SK-N-SH (cell line): ENCODE measurements at regions not wholly inside any gene's neighbourhood (a gene's known extent, or its start where the extent isn't known, plus 50 kb on each side); places are given as distances from the start of the nearest gene placed in this dataset.

Source experiments
- CTCF ChIA-PET: fragments of 300-600, 350-600 bp; formaldehyde crosslinking; extraction: SDS; loops from one replicate; lab custom pipeline; 2021; lab: Yijun Ruan, JAX
- POLR2A ChIA-PET: fragments of 350-600 bp; sonication (Branson Sonifier 250); formaldehyde crosslinking; extraction: SDS; loops from one replicate; lab custom pipeline; 2020; ENCODE audit warnings: antibody characterized with exemption, inconsistent platforms; lab: Yijun Ruan, JAX
- DNase-seq: peaks from one replicate; pipeline ENCODE4 v3.0.0; 2012
- H2AFZ ChIP-seq: fragments of 200-600 bp; sonication (generic); 2 replicates; pipeline ENCODE4 v1.8.1; 2016; ENCODE audit warnings: antibody characterized with exemption, mild to moderate bottlenecking, low read depth
- H3F3A ChIP-seq: fragments of 200-600 bp; sonication (generic); replicated peaks from 2 replicates; pipeline ENCODE3; 2016; ENCODE audit warnings: antibody characterized with exemption, mild to moderate bottlenecking; ENCODE audit not compliant: insufficient read depth
- H3K27ac ChIP-seq, 2 experiments: fragments of 200-500 bp in 1 of 2; fragments of 200-600 bp in 1 of 2; sonication (Bioruptor generic) in 1 of 2; sonication (generic), shearing (Covaris generic) in 1 of 2; 2 replicates each; pipeline versions ENCODE4 v1.5.1 to v1.6.1; 2014 to 2016; ENCODE audit warnings: low read depth in 2 of 2, inconsistent platforms in 1 of 2, low read length in 1 of 2, mild to moderate bottlenecking in 1 of 2, mixed read lengths in 1 of 2
- H3K27me3 ChIP-seq: fragments of 200-600 bp; sonication (generic), shearing (Covaris generic); 2 replicates; pipeline ENCODE4 v1.6.1; 2016; ENCODE audit warnings: mixed run types; ENCODE audit not compliant: insufficient read depth
- H3K36me3 ChIP-seq, 2 experiments: fragments of 200-500 bp in 1 of 2; fragments of 200-600 bp in 1 of 2; sonication (Bioruptor generic) in 1 of 2; sonication (generic) in 1 of 2; replicated peaks in 1 of 2; 2 replicates each; pipeline versions ENCODE3 to v1.5.1; 2014 to 2016; ENCODE audit warnings: low read length in 1 of 2, mild to moderate bottlenecking in 1 of 2; ENCODE audit not compliant: insufficient read depth in 2 of 2, control insufficient read depth in 1 of 2
- H3K4me1 ChIP-seq, 2 experiments: fragments of 200-500 bp in 1 of 2; fragments of 200-600 bp in 1 of 2; sonication (Bioruptor generic) in 1 of 2; sonication (generic), shearing (Covaris generic) in 1 of 2; 2 replicates each; pipeline versions ENCODE4 v1.5.1 to v1.6.1; 2014 to 2016; ENCODE audit warnings: low read depth in 1 of 2, low read length in 1 of 2, mixed run types in 1 of 2; ENCODE audit not compliant: insufficient read depth in 2 of 2, control insufficient read depth in 1 of 2
- H3K4me2 ChIP-seq: fragments of 200-600 bp; sonication (generic), shearing (Covaris generic); 2 replicates; pipeline ENCODE4 v1.6.1; 2017; ENCODE audit warnings: mixed run types
- H3K4me3 ChIP-seq, 2 experiments: fragments of 200-500 bp in 1 of 2; fragments of 200-600 bp in 1 of 2; sonication (Bioruptor generic) in 1 of 2; sonication (generic), shearing (Covaris generic) in 1 of 2; 2 replicates each; pipeline versions ENCODE4 v1.5.1 to v1.8.1; 2014 to 2016; ENCODE audit warnings: low read depth in 2 of 2, inconsistent platforms in 1 of 2, low read length in 1 of 2, mild to moderate bottlenecking in 1 of 2, mixed read lengths in 1 of 2, moderate library complexity in 1 of 2
- H3K79me2 ChIP-seq: fragments of 200-600 bp; sonication (generic); 2 replicates; pipeline ENCODE4 v1.8.1; 2017; ENCODE audit warnings: mild to moderate bottlenecking; ENCODE audit not compliant: insufficient read depth
- H3K9ac ChIP-seq: fragments of 200-600 bp; sonication (generic); 2 replicates; pipeline ENCODE4 v1.6.1; 2017; ENCODE audit warnings: mixed run types
- H3K9me2 ChIP-seq: fragments of 200-600 bp; sonication (generic); 2 replicates; pipeline ENCODE4 v1.6.1; 2017; ENCODE audit warnings: mixed run types
- H3K9me3 ChIP-seq: fragments of 200-600 bp; sonication (generic); 2 replicates; pipeline ENCODE4 v1.6.1; 2017; ENCODE audit warnings: mixed run types, mild to moderate bottlenecking, moderate library complexity
- H4K20me1 ChIP-seq: fragments of 200-600 bp; sonication (generic); 2 replicates; pipeline ENCODE4 v1.6.1; 2017; ENCODE audit warnings: mild to moderate bottlenecking, mixed run types; ENCODE audit not compliant: insufficient read depth
- ELF1 ChIP-seq: IDR thresholded peaks from 2 replicates; pipeline ENCODE4 v1.4.0; 2012
- FOSL2 ChIP-seq: IDR thresholded peaks from 2 replicates; pipeline ENCODE4 v1.4.0; 2012; ENCODE audit warnings: low read depth, mild to moderate bottlenecking, moderate library complexity, borderline replicate concordance
- GABPA ChIP-seq: IDR thresholded peaks from 2 replicates; pipeline ENCODE4 v1.4.0; 2012; ENCODE audit warnings: low read depth, mild to moderate bottlenecking
- NFIC ChIP-seq: IDR thresholded peaks from 2 replicates; pipeline ENCODE4 v1.4.0; 2012; ENCODE audit warnings: borderline replicate concordance
- RAD21 ChIP-seq: IDR thresholded peaks from 2 replicates; pipeline ENCODE4 v1.6.1; 2012; ENCODE audit warnings: mild to moderate bottlenecking, low read length
- RFX5 ChIP-seq: IDR thresholded peaks from 2 replicates; pipeline ENCODE4 v1.6.1; 2012; ENCODE audit warnings: mild to moderate bottlenecking, improper control_type of control experiment, low read length
- WGBS: methylation state at CpG from one replicate; pipeline ENCODE4 v1.1.6; 2017; ENCODE audit warnings: low lambda C conversion rate; 5-methylcytosine and 5-hydroxymethylcytosine counted together
- TF ChIP-seq, protein P1 (sequence below): IDR thresholded peaks from 2 replicates; pipeline ENCODE4; 2012
- TF ChIP-seq, protein P2 (sequence below): fragments of 200-600 bp; sonication (generic); IDR thresholded peaks from 2 replicates; pipeline ENCODE4 v1.6.1; 2017; ENCODE audit warnings: antibody characterized with exemption, mild to moderate bottlenecking, moderate library complexity
- TF ChIP-seq, protein P3 (sequence below): IDR thresholded peaks from 2 replicates; pipeline ENCODE4 v1.6.1; 2012; ENCODE audit warnings: mild to moderate bottlenecking, low read depth, low read length, moderate library complexity
- TF ChIP-seq, protein P4 (sequence below): IDR thresholded peaks from 2 replicates; pipeline ENCODE4 v1.4.0; 2012; ENCODE audit warnings: low read depth, borderline replicate concordance
- TF ChIP-seq, protein P5 (sequence below): fragments of 150-350 bp; IDR thresholded peaks from 2 replicates; pipeline ENCODE4 v1.6.1; 2017; ENCODE audit warnings: antibody characterized with exemption, low read length, low read depth, borderline replicate concordance

DNA sequence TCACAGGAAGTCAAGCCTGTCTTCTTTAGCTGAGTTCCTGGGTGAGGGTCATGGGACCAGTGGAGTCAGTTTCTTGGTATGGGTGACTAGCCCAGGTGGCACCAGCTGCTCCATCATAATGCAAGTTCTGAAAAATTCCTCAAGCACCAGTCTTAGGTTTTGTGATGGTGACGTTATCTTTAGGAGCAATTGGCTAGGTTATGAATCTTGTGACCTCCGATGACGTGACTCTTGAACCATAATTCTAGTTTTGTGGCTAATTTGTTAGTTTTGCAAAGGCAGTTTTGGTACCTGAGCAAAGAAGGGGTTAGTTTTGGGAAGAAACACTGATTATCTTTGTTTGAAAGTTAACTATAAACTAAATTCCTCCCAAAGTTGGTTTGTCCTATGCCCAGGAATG is 608.4 kb downstream of the VGLL3 start (continued):
- TF ChIP-seq, protein P1, sequence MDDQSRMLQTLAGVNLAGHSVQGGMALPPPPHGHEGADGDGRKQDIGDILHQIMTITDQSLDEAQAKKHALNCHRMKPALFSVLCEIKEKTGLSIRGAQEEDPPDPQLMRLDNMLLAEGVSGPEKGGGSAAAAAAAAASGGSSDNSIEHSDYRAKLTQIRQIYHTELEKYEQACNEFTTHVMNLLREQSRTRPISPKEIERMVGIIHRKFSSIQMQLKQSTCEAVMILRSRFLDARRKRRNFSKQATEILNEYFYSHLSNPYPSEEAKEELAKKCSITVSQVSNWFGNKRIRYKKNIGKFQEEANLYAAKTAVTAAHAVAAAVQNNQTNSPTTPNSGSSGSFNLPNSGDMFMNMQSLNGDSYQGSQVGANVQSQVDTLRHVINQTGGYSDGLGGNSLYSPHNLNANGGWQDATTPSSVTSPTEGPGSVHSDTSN: no peak
- no peak for TF ChIP-seq FOSL2

DNA sequence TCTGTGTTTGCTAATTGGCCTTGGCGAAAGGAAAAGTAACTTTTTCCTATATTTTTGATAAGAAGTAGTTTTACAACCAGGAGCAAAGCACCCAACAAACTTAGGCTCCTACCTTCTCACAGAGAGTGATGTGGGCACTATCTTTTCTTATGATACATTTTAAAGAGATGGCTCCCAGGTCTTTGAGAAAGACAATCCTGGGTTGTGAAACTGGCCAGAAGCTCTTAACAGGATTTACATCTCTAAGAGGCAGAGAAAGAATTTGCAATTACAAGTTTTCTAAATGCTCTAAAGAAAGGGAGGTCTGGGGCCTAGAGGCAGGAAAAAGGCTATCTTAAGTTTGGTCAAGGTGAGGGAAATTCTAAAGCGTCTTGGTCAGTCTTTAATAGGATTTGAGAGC is 609.7 kb downstream of the VGLL3 start:
- H3K4me2 ChIP-seq: no peak overlapping the region
- TF ChIP-seq, protein P2, sequence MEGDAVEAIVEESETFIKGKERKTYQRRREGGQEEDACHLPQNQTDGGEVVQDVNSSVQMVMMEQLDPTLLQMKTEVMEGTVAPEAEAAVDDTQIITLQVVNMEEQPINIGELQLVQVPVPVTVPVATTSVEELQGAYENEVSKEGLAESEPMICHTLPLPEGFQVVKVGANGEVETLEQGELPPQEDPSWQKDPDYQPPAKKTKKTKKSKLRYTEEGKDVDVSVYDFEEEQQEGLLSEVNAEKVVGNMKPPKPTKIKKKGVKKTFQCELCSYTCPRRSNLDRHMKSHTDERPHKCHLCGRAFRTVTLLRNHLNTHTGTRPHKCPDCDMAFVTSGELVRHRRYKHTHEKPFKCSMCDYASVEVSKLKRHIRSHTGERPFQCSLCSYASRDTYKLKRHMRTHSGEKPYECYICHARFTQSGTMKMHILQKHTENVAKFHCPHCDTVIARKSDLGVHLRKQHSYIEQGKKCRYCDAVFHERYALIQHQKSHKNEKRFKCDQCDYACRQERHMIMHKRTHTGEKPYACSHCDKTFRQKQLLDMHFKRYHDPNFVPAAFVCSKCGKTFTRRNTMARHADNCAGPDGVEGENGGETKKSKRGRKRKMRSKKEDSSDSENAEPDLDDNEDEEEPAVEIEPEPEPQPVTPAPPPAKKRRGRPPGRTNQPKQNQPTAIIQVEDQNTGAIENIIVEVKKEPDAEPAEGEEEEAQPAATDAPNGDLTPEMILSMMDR: no peak
- TF ChIP-seq ELF1 (no peak), GABPA (no peak), RAD21 (no peak), RFX5 (no peak), NFIC (no peak)
- TF ChIP-seq, protein P3, sequence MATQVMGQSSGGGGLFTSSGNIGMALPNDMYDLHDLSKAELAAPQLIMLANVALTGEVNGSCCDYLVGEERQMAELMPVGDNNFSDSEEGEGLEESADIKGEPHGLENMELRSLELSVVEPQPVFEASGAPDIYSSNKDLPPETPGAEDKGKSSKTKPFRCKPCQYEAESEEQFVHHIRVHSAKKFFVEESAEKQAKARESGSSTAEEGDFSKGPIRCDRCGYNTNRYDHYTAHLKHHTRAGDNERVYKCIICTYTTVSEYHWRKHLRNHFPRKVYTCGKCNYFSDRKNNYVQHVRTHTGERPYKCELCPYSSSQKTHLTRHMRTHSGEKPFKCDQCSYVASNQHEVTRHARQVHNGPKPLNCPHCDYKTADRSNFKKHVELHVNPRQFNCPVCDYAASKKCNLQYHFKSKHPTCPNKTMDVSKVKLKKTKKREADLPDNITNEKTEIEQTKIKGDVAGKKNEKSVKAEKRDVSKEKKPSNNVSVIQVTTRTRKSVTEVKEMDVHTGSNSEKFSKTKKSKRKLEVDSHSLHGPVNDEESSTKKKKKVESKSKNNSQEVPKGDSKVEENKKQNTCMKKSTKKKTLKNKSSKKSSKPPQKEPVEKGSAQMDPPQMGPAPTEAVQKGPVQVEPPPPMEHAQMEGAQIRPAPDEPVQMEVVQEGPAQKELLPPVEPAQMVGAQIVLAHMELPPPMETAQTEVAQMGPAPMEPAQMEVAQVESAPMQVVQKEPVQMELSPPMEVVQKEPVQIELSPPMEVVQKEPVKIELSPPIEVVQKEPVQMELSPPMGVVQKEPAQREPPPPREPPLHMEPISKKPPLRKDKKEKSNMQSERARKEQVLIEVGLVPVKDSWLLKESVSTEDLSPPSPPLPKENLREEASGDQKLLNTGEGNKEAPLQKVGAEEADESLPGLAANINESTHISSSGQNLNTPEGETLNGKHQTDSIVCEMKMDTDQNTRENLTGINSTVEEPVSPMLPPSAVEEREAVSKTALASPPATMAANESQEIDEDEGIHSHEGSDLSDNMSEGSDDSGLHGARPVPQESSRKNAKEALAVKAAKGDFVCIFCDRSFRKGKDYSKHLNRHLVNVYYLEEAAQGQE: no peak
- TF ChIP-seq, protein P4, sequence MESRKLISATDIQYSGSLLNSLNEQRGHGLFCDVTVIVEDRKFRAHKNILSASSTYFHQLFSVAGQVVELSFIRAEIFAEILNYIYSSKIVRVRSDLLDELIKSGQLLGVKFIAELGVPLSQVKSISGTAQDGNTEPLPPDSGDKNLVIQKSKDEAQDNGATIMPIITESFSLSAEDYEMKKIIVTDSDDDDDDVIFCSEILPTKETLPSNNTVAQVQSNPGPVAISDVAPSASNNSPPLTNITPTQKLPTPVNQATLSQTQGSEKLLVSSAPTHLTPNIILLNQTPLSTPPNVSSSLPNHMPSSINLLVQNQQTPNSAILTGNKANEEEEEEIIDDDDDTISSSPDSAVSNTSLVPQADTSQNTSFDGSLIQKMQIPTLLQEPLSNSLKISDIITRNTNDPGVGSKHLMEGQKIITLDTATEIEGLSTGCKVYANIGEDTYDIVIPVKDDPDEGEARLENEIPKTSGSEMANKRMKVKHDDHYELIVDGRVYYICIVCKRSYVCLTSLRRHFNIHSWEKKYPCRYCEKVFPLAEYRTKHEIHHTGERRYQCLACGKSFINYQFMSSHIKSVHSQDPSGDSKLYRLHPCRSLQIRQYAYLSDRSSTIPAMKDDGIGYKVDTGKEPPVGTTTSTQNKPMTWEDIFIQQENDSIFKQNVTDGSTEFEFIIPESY: no peak
- TF ChIP-seq, protein P5, sequence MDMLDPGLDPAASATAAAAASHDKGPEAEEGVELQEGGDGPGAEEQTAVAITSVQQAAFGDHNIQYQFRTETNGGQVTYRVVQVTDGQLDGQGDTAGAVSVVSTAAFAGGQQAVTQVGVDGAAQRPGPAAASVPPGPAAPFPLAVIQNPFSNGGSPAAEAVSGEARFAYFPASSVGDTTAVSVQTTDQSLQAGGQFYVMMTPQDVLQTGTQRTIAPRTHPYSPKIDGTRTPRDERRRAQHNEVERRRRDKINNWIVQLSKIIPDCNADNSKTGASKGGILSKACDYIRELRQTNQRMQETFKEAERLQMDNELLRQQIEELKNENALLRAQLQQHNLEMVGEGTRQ: no peak
- 13% methylated on average over 2 of the region's 2 CpGs for WGBS

More for the DNA sequence above, 609.7 kb downstream of the VGLL3 start:
- Histone ChIP-seq H3K27me3 (no peaks in the 10 kb centered on the region), H2AFZ (no peak overlapping the region), H3K9me2 (no peaks in the 10 kb centered on the region), H3K4me1 (no peaks in the 10 kb centered on the region), H4K20me1 (no peaks in the 10 kb centered on the region), H3K27ac (no peak overlapping the region), H3K9ac (no peak overlapping the region), H3K36me3 (no peaks in the 10 kb centered on the region), H3K4me3 (no peak overlapping the region), H3K79me2 (no peaks in the 10 kb centered on the region), H3F3A (no peaks in the 10 kb centered on the region), H3K9me3 (no peaks in the 10 kb centered on the region)
- CTCF ChIA-PET: no interaction called here
- POLR2A ChIA-PET: no interaction called here
- no peak for DNase-seq
